ENCODE measurements at regions not wholly inside any gene's neighbourhood (a gene's known extent, or its start where the extent isn't known, plus 50 kb on each side); places are given as distances from the start of the nearest gene placed in this dataset.

GRCh38 chr11:29022676-29023075 lies 914.5 kb downstream of the METTL15 start:
- dilution Hi-C loops (cut with MboI; ENCODE audit: extremely low pct_ligation_motif_present, low sequenced_read_pairs) (no loop called here), intact Hi-C loops (cut with micrococcal nuclease) (loop anchor here (10.0 kb wide), 1 partner anchor 458 kb away; no protein-coding TSS in a partner anchor)
- ChIA-PET CTCF (no interaction called here), POLR2A (no interaction called here)
- no peak overlapping the region for H3K27ac ChIP-seq (ENCODE audit: insufficient read depth, low read depth, low read length)
- H3K9me3 ChIP-seq (replicated peaks; ENCODE audit: control insufficient read depth, insufficient read depth, low read length), result no peaks in the 10 kb centered on the region
- no peak overlapping the region for H3K4me3 ChIP-seq (replicated peaks in 1 of 3; ENCODE audit: insufficient read depth in 1 of 3, low read depth in 1 of 3, low read length in 3 of 3)
- TF ChIP-seq EZH2 (IDR thresholded peaks at IDR 0.05; ENCODE audit: borderline replicate concordance, low read depth, low read length, severe bottlenecking) (no peak), FOS (IDR thresholded peaks at IDR 0.05; ENCODE audit: borderline replicate concordance, insufficient read depth, low read length) (no peak), POLR2A (IDR thresholded peaks at IDR 0.05; ENCODE audit: low read depth, low read length) (no peak), MYC (IDR thresholded peaks at IDR 0.05; ENCODE audit: low read depth, low read length) (no peak), JUN (IDR thresholded peaks at IDR 0.05; ENCODE audit: borderline replicate concordance, insufficient read depth, insufficient read length, low read depth) (no peak), POLR2AphosphoS5 (IDR thresholded peaks at IDR 0.05; ENCODE audit: insufficient read depth, low read depth, low read length) (no peak), GATA2 (IDR thresholded peaks at IDR 0.05; ENCODE audit: insufficient read depth, insufficient read length, low read depth, low read length) (no peak)
- TF ChIP-seq, protein P1, sequence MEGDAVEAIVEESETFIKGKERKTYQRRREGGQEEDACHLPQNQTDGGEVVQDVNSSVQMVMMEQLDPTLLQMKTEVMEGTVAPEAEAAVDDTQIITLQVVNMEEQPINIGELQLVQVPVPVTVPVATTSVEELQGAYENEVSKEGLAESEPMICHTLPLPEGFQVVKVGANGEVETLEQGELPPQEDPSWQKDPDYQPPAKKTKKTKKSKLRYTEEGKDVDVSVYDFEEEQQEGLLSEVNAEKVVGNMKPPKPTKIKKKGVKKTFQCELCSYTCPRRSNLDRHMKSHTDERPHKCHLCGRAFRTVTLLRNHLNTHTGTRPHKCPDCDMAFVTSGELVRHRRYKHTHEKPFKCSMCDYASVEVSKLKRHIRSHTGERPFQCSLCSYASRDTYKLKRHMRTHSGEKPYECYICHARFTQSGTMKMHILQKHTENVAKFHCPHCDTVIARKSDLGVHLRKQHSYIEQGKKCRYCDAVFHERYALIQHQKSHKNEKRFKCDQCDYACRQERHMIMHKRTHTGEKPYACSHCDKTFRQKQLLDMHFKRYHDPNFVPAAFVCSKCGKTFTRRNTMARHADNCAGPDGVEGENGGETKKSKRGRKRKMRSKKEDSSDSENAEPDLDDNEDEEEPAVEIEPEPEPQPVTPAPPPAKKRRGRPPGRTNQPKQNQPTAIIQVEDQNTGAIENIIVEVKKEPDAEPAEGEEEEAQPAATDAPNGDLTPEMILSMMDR (IDR thresholded peaks at IDR 0.05; ENCODE audit: extremely low read depth in 1 of 2, insufficient read depth in 1 of 2, low read depth in 1 of 2, low read length in 2 of 2), result no peak
- TF ChIP-seq, protein P2, sequence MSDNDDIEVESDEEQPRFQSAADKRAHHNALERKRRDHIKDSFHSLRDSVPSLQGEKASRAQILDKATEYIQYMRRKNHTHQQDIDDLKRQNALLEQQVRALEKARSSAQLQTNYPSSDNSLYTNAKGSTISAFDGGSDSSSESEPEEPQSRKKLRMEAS (IDR thresholded peaks at IDR 0.05; ENCODE audit: insufficient read depth, insufficient read length), result no peak
- no peak for DNase-seq (ENCODE audit: low read depth, low spot score)
- BruUV-seq (replicated peaks), result no TSS peak
- H4K20me1 ChIP-seq (replicated peaks; ENCODE audit: control insufficient read depth, extremely low read depth, insufficient read depth, low read length), result no peaks in the 10 kb centered on the region
- H3K4me2 ChIP-seq (ENCODE audit: insufficient read depth, low read length), result no peak overlapping the region
- H3K9ac ChIP-seq (replicated peaks; ENCODE audit: extremely low read depth, insufficient read depth, low read length), result no peak overlapping the region
- H2AFZ ChIP-seq (ENCODE audit: low read depth, low read length), result no peak overlapping the region
- no peaks in the 10 kb centered on the region for H3K9me1 ChIP-seq (replicated peaks; ENCODE audit: control insufficient read depth, extremely low read depth, insufficient read depth, low read length)
- peaks cover 31% of the 10 kb centered on the region for H3K4me1 ChIP-seq (ENCODE audit: control insufficient read depth, extremely low read depth, insufficient read depth, low read length)
- no peaks in the 10 kb centered on the region for H3K79me2 ChIP-seq (ENCODE audit: control insufficient read depth, insufficient read depth, low read length)
- no peak for FAIRE-seq
- no peaks in the 10 kb centered on the region for H3K36me3 ChIP-seq (ENCODE audit: control insufficient read depth in 2 of 2, extremely low read depth in 1 of 2, insufficient read depth in 2 of 2, low read length in 2 of 2)
- H3K27me3 ChIP-seq (ENCODE audit: control insufficient read depth in 2 of 2, insufficient read depth in 2 of 2, low read length in 2 of 2), result no peaks in the 10 kb centered on the region
